ENCODE measurements at regions not wholly inside any gene's neighbourhood (a gene's known extent, or its start where the extent isn't known, plus 50 kb on each side); places are given as distances from the start of the nearest gene placed in this dataset.

DNA sequence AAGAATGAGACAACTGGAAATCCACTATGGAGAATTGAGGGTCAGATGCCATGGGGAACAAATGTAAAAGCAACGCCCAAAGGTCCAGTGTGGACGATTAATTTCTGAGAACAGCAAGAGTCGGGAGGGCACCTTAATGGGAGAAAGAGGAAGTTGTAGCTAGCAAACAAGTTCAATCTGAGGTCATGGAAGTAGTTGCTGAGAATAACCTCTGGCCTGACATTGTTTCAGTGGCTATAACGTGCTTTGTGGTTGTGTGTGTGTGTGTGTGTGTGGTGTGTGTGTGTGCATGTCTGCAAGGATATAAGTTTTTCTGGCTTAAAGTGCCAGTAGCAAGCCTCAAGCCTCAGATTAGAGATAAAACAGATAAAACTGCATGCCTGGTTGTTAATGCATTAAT, 1630.1 kb upstream of the TENM4 start:
- DNase-seq: no peak

DNA sequence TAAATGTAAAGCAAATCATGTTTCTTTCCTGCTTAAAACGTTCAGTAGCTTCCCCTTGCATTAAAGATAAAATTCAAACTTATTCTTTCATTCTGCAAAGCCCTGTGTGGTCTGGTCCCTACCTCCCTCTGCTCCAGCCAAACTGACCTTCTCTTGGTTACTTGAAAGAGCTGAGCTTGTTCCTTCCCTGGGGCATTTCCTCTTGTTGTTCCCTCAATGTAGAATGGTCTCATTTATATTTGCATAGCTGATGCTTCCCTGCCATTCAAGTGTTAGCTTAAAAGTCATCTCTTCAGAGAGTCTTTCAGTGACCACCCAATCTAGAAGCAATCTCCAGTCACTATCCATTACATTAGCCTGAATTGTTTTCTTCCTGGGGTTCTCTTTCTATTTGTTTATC, 1618.5 kb upstream of the TENM4 start:
- no peak for DNase-seq

DNA sequence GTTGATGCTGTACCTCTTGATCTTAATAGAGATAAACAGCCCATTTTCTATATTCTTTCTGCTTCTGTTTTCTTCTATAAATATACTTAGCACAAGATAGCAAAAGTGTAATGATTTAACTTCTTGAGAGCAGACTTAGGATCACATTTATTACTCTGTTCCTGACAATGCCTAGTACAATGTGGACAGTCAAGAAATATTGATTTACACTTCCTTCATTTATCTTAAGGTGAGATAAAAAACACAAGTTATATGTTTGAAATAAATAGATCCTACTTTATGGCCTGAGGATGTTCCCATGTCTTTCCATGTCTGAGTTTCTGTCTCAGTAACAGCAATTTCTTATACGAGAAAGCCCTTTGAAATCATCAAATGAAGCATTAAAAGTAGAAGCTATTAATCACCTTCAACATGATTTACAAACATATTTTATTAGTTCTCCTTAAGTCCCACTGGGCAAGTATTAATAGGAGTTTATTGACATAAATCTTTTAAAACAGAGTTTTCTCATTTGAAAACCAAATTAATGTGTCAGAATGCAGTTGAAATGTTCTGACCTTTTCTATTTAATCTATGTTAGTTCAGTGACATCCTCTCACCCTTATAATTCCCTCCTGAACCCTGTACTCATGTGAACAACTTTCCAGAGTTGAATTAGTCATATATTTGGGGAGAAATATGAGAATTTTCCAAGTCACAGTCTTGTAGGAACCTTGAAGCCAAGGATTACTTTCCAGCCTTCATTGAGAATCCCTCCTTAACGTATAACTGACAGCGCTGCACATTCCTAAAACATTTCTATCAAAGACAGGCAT, 1611.7 kb upstream of the TENM4 start:
- DNase-seq: no peak

DNA sequence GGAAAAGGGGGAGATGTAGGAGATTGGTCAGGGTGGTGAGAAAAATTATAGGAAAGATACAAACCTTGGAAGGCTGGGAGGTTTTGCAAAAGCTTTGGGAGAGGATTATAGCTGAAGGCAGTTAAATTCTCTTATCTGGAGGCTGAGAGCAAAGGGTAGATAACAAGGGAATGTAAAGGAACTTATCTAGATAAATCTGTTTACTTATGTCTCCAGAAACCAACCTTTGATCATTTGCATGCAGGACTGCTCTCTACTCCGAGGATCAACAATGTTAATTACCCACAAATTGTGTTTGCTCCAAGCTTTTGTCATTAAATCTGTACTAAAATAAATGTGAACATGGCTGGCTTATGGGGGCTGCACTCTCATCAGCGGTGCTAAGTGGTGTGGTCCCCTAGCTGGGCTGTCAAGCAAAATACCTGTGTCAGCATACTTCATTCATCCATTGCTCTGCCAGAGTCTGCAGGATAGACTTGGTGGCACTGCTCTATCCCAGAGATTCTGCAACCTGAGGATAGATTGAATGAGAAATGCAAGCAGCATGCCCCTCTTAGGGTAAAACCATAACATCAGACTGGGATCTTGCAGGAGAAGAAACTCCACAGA, 1599.2 kb upstream of the TENM4 start:
- DNase-seq: no peak

DNA sequence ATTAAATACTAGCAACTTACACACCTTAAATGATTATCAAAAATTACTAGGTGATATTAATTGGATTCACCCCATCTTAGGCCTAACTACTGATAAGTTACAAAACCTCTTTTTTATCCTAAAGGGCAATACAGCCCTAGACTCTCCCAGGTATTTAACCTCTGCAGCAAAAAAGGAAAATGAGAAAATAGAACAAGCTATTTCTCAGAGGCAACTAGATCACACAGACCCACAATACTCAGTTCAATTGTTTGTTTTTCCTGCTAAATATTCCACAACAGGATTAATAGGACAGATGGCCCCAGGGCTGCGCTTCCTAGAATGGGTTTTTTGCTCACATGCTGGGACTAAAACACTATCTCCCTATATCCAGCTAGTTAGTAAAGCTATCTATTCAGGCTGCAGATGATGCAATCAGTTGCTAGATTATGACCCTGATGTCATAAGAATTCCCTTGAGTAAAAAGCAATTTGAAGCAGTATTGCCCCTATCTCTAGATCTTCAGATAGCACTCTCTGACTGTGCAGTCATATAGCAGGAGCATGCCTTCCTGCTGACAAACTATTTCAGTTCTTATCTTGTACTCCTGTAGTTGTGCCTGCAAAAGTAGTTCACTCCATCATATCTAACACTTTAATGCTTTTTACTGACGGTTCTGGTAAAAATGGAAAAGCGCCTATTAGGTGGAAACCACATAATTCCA, 1595.5 kb upstream of the TENM4 start:
- DNase-seq: no peak

DNA sequence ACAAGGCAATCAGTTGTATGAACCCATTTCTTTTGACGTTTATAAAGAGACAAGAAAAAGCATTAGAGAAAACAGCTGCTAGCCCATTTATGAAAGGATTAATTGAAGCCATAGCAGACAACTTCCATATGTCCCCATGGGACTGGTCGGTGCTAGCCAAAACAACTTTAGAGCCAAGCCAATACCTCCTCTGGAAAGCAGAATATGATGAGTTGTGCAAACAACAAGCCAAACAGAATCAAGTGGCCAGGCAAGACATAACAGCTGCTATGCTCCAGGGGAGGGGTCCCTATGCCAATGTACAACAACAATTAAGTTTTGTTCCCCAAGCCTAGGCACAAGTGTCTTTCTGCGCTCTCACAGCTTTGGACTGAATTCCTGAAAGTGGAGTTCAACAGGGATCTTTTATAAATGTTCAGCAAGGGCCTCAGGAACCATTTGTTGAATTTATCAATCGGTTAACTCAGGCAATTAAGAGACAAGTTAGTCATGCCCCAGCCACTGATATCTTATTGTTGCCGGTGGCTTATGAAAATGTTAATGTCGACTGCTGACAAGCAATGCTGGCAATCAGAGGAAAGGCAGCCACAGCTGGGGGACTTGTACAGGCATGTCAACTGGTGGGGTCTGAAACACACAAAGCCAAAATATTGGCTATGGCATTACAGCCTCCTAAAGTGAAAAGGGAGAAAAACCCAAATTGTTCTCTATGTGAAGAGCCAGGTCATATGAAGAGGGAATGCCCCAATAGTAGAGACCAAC, 1593.1 kb upstream of the TENM4 start:
- no peak for DNase-seq

DNA sequence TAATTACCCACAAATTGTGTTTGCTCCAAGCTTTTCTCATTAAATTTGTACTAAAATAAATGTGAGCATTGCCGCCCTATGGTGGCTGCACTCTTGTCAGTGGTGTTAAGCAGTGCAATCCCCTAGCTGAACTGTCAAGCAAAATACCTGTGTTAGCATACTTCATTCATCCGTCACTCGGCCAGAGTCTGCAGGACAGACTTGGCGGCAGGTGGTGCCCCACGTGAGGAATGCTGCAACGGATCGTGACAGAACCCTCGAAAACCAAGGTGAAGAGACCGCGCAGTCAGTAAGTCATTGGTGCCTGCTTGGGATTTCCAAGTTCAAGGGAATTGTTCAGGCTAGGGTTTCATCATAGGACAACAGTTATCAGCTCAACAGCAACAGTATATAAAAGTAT, 1592.1 kb upstream of the TENM4 start:
- DNase-seq: no peak

DNA sequence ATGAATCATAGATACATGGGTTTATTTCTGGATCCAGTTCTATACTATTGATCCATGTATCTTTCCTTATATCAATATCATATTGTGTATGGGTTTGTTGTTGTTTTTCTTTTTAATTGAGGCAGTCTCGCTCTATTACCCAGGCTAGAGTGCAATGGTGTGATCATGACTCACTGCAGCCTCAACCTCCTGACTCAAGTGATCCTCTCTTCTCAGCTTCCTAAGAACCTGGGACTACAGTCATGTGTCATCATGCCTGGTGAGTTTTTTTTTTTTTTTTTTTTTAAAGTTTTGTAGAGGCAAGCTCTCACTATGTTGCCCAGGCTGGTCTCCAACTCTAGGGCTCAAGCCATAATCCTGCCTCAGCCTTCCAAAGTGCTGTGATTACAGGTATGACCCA, 1589.4 kb upstream of the TENM4 start:
- DNase-seq: no peak

DNA sequence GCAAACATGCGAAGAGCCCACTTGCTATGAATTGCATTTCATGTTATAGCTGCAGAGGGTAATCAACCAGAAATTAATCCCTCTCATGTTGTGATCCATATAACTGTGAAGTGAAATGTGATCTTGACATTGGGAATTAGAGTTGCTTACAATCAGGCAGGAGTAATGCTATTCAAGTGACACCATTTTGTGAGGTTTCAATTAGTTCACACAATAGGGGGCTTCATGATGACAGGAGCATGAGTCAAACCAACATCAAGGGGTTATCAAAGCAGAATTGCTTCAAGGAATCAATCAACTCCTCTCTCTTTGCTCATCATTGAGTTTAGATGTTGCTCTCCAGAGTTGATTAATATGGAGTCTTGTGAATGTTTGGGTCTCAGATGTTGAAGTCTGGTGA, 1585.2 kb upstream of the TENM4 start:
- DNase-seq: no peak

DNA sequence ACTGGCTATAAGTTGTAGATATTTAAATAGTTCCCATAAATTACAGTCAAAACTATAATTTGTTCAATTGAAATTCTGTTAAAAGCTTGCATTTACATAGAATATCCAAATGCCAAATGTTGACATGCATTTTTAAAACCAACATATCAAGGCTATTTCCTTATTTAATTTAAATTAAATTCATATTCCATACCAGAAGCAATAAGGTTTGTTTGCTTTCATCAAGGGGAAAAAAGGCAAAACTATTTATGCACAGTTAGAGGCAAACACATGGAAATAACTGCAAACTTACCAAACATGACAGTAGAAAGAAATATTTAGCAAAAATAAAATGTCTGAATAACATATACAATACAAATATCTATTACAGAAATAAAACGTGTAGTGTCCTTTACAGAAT, 1581.2 kb upstream of the TENM4 start:
- no peak for DNase-seq

DNA sequence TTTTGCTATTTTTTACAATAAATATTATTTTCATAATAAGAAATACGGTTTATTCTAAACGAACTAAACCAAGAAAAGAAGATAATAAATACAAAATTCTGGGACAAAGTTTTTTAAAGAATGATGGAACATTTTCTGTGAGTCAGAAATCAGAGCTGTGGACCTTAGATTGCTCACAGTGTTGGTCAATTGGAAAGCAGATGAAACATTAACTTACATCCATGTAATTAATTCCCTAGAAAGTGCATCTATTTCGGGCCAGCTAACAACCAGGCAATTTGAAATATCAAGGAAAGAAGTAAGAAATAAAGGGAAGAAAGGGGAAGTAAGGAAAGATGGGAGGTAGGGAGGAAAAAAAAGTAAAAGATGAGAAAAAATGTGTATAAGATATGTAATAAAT, 1569.8 kb upstream of the TENM4 start:
- no peak for DNase-seq

DNA sequence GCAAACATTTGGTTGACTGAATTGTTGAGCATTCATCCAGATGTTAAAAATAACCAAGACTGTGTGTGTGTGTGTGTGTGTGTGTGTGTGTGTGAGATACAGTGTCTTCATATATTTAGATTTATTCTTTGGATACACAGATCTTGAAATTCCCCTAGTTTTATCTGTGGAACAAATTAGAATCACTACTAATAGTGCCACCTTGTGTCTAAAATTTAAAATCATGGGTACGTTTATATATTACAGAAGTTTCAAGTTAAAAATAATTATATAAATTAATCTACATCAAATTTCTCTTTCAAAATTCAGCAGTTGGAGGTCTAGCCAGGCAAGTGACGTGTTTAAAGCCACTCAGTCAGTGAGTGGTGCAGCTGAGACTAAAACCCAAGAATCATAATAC, 1566.2 kb upstream of the TENM4 start:
- DNase-seq: no peak

DNA sequence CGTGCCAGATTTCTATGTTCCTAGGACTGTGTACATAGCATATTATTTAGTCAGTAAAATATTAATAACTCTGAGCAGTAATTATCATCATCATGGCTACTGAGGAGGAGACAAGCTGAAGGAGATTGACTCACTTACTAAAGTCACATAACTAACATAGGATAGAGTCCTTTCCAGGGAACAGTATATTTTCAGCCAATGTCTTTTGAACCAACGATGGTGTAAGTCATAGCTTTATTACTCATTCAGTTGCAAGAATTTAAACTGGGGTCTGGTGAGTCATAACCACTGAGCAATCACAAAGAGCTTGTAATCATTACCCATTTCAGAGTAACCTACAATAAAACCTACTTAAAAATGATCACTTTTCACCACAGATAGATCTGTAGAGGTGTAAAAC, 1564.8 kb upstream of the TENM4 start:
- DNase-seq: no peak

DNA sequence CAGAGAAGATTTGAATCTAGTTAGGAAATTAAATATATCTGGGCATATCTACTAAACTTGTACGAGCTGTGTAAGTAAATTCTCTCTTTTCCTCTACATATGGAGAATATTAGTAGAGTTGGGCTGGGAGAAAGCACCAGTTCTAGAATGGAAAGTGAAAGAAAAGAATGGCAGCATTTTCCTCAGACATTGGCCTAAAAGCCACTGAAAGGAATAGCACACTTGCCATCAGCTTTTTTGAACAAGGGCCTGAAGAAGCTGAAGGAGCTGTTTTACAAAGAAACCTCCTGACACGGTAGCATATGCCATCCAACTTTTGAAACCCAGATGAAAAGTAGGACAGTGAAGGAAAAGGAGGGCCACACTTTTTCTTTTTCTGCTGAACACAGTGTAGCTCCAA, 1563.7 kb upstream of the TENM4 start:
- no peak for DNase-seq

DNA sequence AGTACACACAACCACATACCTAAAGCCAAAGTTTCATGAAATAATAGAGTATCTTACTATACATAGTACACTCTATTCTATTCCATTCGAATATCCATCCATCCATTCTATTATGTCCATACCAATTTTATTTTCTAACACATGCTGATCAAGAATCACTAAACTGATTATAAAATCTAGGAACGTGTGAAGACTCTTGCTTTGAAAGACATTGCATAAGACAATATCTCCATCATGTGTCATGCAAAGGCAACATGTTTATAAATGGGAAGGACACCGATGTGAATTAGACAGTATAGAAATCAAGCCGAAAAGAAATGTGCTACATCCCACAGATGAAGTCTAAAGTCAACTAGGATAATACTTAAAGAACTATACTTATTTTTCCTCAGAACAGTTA, 1561.5 kb upstream of the TENM4 start:
- no peak for DNase-seq

DNA sequence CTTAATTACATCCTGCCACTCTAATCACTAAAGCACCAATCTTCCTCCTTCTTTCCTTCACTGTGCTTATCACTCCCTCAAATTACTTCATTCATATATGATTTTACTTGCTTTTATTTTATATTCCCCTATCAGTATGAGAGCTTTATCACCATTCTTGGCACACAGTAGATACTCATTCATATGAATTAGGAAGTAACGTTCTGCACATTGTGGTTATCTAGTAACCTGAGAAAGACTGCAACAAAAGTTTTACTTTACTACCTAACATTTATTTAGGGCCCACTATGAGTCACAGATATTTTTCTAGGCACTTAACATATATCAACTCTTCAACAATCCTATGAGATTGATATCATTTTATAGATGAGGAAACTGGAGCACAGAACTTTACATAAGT, 1559.9 kb upstream of the TENM4 start:
- no peak for DNase-seq

DNA sequence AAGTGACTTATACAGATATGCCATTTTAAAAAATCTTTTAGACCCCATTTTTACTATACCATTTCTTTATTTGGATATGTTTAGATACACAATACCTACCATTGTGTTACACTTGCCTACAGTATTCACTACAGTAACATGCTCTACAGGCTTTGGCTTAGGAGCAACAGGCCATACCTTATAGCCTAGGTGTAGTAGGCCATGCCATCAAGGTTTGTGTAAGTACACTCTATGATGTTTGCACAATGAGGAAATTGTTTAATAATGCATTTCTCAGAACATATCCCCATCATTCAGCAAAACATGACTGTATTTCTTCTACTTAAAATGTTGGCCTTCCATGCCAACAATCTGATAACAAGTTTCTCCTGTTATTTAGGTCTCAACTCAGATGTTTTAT, 1559.5 kb upstream of the TENM4 start:
- no peak for DNase-seq

DNA sequence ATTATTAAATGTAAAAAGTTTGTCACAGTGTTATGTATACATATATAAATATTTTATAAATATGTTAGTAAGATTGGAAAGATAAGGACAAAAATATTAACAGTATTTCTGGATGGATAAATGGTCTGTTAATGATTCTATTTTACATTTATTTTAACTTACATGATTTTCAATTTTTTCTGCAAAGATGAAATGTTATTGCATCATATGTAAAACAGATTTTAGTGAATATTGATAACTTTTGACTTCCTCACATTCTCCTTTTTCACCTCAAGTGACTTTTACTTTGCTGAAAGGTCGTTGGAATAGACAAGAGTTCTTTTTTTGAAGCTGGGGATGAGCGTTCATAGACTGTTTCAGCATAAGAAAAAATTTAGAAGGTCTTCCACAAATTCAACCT, 1554.7 kb upstream of the TENM4 start:
- DNase-seq: no peak

DNA sequence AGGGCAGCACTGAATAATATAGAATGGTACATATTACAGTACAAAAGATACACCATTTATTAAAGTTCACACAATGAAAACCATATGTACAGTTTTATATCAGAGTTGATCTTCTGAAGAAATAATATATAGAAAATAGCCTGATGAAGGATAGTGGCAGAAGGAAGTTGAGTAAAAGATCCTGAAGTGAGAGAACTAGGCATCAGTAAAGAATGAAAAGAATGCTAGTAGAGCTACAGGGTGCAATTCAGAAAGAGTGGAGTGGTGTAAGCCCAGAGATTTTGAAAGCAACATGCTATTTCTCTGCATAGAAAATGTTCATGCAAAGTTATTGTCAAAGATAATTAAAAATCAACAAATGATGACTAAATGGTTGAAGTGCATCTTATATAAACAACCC, 1552.7 kb upstream of the TENM4 start:
- DNase-seq: no peak

DNA sequence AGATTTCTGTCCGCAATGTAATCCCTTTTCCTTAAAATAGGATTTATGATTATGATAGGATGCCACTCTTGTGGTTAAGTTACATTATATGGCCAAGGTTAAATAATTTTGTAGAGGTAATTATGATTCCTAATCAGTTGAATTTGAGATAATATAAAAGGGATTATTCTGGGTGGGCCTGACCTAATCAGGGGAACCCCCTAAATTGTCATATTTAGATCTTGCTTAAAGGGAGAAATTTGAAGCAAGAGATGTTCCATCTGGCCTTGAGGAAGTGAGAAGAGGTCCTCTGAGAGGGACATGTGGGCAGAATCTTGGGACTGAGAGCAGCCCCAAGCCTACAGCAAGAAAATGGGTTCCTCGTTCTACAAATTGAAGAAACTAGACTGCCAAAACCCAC, 1550.1 kb upstream of the TENM4 start:
- no peak for DNase-seq

DNA sequence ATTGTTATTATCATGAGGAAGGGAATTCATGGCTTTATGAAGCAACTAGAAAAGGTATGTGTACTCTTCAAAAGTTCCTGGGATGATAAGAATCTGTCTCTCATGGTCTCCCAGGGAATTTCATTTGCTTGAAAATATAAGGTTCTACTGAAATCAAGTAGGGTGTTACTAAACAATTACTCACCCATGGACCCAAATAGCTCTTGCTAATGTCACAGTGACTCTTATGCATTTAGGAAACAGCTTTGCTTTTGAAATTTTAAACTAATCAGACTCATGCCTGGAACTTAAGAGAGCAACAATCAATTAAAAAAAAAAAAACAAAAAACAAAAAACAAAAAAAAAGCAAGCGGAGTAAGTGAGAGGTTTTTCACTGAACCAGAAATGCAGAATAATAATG, 1546.3 kb upstream of the TENM4 start:
- no peak for DNase-seq

DNA sequence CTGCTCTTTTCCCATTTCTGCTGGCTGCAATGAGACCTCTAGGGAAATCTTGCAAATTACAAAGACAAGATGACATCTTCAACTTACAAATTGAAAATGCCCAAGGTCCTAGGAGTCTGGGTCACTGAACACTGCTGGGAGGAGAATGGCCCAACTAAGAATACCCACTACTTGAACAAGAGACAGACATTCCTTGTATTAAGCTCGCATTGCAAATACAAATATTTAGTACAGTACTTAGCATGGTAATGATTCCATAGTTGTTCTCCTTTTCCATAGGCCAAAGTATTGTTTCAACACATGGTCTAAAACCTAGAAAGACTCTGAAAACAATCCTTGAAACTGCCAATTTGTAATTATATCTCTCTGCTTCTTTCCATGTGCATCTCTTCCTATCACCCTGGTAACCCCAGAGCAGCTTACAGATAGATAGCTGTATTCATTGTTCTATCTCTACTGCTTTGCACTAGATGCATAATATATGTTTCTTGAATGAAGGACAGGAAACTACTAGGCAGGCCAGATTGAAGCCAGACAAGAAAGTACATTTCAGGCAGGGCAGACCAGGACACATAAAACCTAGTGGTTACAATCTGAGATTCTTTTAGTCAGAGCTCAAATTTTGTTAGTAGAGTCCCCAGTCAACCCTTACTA, 1545.7 kb upstream of the TENM4 start:
- no peak for DNase-seq
